ENCODE measurements at regions not wholly inside any gene's neighbourhood (a gene's known extent, or its start where the extent isn't known, plus 50 kb on each side); places are given as distances from the start of the nearest gene placed in this dataset.
"Not testable (repeated sequence)": the region's sequence is repeated elsewhere in the genome, so short reads cannot be mapped to it uniquely, and the experiment has no call there.

DNA sequence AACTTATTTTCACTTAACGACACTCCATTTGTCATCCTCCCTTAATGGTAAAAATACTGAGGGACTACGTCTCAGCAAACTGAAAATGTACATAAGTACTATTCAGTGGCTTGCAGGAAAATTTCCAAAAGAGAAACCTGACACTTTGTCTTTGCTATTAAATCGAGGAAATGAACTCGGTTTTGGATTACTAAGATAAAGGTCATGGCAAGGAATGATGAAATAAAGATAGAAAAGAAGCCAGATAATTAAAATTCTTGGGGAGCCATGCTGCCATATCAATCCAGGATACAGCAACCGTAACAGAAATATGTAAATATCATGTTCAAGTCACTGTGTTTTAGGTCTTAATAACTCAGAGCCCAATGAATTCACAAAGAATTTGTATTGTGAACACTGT, 647.8 kb downstream of the CDH9 start:
- DNase-seq (ENCODE audit: low read depth), result no peak

DNA sequence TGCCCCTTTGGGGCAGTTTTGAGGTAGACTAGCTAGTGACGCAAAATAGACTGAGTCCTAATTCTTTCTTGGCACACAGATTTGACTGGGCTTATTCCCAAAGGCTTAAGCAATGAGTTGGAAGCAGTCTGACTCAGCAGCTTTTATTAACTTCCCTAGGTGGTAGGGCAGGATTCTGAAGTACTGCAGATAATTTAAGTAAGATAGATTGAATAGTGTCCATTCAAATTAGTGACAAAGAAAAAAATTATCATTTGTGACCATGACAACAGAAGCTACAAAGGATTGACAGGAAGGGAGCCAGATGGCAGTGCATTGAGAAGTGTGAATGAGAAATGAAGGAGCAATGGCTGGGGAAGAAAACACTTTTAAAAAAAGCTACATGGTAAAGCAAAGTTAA, 649.4 kb downstream of the CDH9 start:
- no peak for DNase-seq (ENCODE audit: low read depth)

DNA sequence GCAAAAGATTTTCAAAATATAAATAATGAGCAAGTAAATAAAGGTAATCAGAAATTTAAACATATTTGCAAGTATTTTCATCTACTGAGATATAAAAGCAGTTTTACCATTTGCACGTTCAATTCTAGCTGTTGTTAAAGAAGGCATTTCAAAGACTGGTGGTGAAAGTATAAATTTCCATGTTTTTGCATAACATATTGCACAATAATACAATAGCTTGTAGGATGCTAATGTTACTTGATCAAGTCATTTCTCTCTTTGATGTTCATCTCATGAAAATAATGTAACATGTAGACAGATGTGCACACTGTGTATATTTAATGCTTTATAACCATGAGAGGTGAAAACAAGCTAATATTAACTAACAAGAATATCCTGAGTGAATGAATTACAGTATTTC, 651.9 kb downstream of the CDH9 start:
- no peak for DNase-seq (ENCODE audit: low read depth)

DNA sequence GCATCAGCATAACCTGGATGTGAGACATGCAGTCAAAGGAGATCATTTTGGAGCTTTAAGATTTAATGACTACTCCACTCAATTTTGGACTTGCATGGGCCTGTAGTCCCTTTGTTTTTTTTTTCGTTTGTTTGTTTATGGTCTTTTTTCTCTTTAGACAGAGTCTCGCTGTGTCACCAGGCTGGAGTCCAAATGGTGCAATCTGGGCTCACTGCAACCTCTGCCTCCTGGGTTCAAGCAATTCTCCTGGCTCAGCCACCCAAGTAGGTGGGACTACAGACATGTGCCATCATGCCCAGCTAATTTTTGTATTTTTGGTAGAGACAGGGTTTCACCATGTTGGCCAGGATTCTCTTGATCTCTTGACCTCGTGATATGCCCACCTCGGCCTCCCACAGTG, 673.8 kb downstream of the CDH9 start:
- not testable (repeated sequence) for DNase-seq (ENCODE audit: low read depth)

DNA sequence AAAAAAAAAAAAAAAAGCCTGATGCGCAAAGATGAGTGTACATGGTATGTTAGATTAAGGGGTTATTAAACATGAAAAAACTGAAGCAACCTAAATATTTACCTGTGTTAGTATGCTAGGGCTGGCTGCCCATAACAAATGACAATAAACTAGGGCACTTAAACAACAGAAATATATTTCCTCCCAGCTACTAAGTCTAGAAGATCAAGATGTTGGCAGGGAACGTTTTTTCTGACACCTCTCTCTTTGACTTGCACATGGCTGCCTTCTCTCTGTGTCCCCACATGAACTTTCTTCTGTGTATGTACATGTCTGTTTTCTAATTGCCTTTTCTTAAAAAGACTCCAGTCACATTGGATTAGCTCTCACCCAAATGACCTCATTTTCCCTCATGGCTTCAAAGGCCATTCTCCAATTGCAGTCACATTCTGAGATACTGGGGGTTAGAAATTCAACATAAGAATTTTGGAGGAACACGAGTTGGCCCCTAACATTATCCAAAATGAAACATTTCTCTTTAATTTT, 694.5 kb downstream of the CDH9 start:
- no peak for DNase-seq (ENCODE audit: low read depth)

DNA sequence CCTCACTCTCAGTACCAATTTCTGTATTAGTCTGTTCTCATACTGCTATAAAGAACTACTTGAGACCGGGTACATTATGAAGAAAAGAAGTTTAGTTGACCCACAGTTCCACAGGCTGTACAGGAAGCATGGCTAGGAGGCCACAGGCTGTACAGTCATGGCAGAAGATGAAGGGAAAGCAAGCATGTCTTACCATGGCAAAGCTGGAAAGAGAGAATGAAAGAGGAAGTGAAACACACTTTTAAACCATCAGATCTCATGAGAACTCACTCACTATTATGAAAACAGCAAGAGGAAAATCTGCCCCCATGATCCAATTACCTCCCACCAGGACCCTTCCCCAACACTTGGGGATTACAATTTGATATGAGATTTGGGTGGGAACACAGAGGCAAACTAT, 698.8 kb downstream of the CDH9 start:
- no peak for DNase-seq (ENCODE audit: low read depth)

DNA sequence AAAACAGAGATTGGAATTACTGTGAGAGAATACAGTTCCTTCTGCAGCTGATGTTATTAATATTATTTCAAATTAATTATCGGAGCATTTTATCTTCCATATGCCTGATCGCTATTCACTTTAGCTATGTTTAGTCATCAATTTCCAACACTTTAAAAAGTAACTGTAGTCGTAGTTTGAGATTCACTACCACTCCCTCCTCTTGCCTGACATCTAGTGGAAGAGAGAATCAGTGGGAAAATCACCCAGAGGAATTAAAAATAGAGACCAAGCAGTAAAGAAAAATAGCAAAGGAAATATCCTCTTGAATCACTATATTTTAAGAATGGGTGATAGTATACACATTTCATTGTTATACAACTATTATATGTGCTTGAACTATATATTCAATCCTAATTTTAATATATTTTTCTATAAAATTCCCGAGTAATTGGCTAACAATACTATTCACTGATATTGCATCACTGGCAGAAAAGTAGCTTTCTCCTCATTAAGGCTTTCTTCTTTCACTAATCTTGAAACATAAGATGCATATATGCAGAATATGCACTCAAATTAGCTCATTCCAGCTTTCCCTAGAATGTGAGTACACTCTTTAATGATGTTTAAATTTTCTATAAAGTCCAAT, 708.7 kb downstream of the CDH9 start:
- DNase-seq (ENCODE audit: low read depth), result no peak

DNA sequence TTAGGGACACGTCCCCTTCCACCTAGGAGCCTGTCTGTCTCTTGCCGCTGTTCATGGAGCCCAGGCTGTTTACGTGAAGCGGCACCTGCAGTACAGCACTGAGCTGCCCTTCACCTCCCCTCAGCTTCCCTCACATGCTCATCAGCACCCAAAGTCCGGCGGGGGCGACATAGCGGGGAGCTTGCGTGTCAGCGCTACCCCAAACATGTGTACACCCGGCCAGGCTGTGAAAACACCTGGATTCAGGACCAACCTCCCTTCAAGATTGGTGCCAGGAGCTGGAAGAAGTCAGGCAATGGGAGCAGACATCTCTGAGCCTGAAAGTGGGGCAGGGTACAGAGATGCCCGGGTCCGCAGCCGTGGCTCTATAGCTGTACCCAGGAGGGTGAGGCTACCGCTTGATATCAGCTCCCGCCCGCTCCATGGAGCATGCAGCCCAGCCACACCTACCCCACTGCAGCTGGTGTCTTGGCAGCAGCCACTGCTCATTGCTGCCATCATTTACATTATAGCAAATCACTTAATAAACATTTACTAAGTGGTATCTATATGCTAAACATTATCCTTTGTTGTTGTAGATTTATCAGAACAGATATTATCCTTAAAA, 712.1 kb downstream of the CDH9 start:
- no peak for DNase-seq (ENCODE audit: low read depth)

DNA sequence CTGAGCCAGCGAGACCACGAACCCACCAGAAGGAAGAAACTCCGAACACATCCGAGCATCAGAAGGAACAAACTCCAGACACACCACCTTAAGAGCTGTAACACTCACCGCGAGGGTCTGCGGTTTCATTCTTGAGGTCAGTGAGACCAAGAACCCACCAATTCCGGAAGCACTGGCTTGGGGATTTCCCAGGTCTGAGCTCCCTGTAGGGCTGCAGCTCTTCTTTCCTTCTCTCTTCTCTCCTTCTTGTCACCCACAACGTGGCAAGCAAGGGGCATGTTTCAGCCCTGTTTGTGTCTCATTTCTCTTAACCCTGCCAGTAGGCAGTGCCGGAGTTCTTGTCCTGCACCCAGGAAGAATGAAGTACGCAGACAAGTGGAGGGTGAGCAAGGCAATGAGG, 713.0 kb downstream of the CDH9 start:
- not testable (repeated sequence) for DNase-seq (ENCODE audit: low read depth)

DNA sequence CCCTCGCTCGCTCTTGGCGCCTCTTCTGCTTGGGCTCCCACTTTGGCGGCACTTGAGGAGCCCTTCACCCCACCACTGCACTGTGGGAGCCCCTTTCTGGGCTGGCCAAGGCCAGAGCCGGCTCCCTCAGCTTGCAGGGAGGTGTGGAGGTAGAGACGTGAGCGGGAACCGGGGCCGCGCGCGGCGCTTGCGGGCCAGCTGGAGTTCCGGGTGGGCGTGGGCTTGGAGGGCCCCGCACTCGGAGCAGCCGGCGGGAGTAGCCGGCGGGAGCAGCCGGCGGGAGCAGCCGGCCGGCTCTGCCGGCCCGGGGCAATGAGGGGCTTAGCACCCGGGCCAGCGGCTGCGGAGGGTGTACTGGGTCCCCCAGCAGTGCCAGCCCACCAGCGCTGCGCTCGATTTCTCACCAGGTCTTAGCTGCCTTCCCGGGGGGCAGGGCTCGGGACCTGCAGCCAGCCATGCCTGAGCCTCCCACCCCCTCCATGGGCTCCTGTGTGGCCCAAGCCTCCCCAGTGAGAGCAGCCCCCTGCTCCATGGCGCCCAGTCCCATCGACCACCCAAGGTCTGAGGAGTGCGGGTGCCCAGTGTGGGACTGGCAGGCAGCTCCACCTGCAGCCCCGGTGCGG, 714.0 kb downstream of the CDH9 start:
- not testable (repeated sequence) for DNase-seq (ENCODE audit: low read depth)

DNA sequence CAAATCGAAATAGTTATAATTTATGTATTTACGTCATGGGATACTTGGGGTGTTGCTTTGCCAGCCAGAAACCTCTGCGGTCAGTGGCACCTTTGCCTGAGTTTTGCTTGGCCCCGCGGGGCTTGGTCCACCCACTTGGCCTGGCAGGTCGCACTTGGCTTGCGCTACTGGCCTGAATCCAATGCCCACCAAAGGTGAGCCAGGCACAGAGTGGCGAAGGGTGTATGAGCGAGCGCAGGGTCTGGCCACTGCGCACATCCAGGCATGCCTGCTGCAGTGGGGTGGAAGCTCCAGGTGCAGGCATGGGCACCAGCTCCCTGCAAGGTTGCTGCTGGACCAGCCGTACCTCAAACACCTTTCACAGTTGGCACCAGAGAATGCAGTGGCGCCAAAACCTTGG, 714.6 kb downstream of the CDH9 start:
- no peak for DNase-seq (ENCODE audit: low read depth)

DNA sequence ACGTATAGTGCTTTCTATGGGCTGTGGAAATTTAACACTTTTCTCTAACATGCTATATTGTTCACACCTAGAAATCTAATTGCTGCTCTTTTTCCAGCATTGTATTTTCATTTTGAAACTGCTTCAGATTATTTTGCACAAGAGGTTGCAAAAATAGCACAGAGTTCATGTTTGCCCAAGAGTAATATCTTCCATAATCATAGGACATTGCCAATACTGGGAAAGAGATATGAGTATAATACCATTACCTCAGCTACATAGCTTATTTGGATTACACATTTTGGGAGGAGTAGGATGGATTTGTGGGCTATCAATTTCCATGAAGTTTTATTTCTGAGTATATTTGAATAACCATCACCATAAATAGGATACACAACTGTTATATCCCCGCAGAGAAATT, 717.1 kb downstream of the CDH9 start:
- no peak for DNase-seq (ENCODE audit: low read depth)

DNA sequence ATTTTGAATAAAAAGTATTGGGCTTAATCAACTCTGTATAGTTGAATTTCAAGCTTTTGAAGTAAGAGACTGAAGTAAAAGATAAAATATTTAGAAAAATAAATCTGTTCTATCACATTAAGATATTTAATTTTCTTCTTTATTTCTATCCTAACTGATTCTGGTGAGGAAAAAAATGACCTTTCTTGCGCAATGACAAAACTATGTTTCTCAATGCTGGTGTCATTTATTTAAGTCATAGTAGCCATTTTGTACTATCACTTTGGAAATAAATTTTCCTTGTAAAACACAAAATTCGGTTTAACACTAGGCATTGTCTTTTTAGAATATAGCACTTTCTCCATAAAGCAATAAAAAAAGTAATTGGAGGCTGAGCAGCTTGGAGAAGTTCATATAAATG, 728.0 kb downstream of the CDH9 start:
- DNase-seq (ENCODE audit: low read depth), result no peak

DNA sequence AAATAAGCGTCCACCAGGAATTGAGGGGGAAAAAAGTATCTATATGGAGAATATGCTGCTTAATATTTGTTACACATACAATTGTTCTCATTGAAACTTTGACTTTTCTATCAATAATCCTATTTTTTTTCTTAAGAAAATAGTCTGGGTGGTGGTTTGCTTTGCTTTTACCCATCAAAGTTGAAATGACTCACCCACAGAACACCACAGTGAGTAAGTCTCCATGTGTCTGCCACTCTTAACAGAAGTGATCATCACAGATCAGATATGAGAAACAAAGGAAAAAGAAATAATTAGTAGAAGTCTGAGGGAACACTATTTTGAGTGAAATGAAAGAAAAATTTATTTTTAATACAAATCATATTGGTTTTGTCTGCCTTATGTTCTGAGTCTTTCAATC, 742.8 kb downstream of the CDH9 start:
- no peak for DNase-seq (ENCODE audit: low read depth)

DNA sequence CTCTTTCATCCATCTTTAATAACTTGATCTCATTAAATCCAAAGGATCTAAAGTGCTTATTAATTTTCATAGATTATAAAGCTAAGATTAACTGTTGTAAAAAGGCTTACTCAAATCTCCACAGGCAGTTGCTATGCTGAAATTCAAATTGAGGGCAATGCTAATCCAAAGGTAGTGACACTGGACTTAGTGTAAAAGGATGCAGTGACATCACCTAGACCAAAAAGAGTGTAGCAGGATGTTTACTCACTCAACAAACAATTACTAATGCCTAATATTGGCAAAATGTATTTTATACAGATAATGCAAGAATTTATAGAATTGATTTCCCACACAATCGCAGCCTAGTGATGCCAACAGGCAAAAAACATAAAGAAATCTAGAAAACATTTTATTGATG, 756.2 kb downstream of the CDH9 start:
- DNase-seq (ENCODE audit: low read depth), result no peak

DNA sequence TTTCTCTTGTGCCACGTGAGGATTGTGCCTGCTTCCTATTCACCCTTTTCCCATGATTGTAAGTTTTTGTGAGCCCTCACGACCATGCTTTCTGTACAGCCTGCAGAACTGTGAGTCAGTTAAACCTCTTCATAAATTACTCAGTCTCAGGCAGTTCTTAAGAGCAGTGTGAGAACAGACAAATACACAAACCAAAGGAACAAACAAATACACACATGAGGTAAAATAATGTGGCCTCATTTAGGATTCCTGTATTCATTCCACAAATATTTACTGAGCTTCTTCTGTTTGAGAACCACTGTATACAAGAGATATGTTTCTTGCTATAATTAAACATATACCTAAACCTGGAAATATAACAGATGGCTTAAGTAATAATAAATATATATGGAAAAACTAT, 760.3 kb downstream of the CDH9 start:
- DNase-seq (ENCODE audit: low read depth), result no peak

DNA sequence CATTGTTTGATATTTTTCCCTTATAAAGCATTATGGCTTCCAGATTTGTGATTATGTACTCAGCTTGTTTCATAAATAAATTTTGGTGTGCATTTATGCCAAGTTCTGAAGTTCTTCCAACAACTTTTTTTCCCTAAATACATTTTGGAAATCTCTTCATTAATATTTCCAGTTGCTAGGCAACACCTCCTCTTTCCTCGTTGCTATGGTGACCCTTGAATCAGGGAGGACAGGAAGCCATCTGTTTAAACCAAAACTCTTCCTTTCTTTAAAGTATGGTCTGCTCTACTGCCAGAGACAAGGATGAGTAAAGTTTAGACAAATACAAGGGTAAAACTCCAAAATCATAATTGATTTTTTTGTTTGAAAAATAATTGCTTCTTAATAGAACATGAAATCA, 779.3 kb downstream of the CDH9 start:
- no peak for DNase-seq (ENCODE audit: low read depth)

DNA sequence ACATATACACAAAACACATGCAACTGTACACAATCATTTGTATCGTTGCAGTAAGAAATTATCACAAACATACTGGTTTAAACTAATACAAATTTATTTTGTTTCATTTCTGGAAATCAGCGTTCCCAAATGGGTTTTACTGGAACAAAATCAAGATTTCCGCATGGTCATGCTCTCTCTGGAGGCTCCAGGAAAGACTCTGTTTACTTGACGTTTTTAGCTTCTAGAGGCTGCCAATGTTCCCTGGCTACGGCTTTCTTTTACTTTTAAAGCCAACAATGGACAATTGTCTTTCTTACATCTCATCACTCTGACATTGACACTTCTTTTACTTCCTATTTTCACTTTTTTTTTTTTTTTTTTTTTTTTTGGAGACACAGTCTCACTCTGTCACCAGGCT, 793.1 kb downstream of the CDH9 start:
- no peak for DNase-seq (ENCODE audit: low read depth)

DNA sequence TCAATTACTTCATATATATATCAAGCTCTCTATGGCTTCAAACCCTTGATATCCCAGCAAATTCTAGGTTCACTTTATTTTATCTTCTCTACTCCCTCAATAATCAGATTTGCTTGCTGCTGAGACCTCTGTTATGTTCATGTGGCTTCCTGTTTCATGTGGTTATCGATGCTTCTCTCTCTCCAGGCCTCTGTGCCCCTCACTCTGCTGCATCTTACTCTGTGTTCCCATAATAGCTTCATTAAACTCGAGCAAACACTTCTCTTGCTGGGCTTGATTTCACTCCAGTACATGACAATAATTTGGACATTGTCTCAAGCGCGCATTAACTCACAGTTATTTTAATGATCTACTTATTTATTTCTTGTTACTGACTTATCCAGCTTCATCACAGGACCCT, 798.8 kb downstream of the CDH9 start:
- no peak for DNase-seq (ENCODE audit: low read depth)

DNA sequence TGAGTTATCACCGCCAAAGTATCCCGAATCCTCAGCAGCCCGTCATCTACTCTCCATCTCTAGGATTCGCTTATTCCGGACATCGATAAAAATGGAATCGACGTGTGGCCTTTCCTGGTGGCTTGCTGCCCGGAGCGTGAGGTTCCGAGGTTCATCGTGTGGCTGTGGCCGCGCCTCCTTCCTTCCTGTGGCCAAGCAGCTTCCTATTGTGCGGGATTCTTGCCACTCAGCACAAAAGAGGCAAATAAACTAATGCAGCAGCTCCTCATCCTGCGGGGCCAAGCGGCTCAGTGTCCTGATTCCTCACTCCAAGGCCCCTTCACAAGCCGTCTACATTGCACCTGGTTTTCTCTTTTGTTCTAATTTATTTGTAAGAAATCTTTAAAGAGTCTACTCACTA, 800.9 kb downstream of the CDH9 start:
- no peak for DNase-seq (ENCODE audit: low read depth)

DNA sequence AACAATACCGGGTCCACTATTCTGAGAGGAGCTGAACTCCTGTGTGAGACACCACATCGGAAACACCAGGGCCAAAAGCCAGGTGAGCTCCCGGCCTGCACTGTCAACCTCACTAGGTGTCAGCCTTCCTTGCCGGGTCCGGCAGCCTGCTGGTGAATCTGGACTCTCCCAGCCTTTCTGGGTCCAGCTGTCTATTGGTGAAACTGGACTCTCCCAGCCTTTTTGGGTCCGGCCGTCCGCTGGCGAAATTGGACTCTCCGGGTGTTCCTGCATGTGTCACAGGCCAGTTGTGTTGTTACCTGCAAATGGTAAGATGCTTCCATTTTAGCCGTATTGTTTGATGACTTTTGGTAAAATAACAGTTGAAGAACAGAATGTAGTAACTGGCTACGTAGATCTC, 801.5 kb downstream of the CDH9 start:
- DNase-seq (ENCODE audit: low read depth), result no peak

DNA sequence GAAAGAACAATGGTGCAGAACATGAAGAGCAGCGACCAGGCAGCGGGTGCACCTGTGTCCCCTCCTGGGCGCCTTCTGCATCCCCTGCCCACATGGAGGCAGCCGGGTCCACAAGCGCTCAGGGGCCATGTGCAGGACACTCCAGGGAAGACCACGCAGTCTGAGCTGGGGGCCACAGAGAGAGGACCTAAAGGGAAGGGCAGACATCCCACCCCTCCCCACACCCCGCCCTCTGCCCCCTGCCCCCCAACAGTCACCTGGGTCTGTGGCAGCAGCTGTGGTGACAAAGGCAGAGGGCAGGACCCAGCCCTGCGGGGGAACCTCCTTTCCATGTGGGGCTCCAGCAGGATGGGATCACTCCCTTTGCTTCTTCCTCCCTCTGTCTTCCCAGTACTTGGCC, 805.7 kb downstream of the CDH9 start:
- DNase-seq (ENCODE audit: low read depth), result no peak

DNA sequence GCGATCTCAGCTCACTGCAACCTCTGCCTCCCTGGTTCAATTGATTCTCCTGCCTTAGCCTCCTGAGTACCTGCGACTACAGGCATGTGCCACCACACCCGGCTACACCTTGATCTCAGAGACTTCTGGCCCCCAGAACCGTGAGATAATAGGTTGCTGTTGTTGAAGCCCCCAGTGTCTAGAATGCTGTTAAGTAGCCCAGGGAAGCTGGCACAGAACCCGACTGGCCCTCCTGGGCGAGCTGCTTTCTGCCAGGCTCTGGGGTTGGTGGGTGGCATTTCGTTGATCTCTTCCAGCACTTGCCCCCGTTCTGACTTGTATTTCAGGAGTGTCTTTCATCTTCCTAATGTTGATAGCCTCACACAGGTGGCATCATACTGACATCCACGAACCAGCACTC, 807.1 kb downstream of the CDH9 start:
- no peak for DNase-seq (ENCODE audit: low read depth)

DNA sequence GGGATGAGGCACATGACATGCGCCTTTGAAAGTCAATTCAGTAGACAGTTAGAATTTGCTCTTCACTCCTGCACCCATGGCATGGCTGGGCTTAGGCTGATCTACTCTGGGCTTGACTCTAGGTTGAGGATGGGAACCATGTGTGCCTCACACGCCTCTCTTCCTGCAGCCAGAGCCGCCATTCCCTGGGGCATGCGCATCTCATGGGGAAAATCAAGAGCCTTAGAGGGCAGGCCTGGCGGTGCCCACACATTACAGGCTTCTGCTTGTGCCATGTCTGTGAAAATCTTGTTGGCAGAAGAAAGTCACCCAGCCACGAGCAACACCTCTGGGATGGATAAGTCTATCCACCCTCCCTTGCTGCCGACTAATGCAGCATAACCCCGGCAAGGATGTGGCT, 808.5 kb downstream of the CDH9 start:
- no peak for DNase-seq (ENCODE audit: low read depth)
